Inflammatory macrophage treated with lipopolysaccharide for 4 hours (primary cell): ENCODE measurements at regions not wholly inside any gene's neighbourhood (a gene's known extent, or its start where the extent isn't known, plus 50 kb on each side); places are given as distances from the start of the nearest gene placed in this dataset.

Source experiments
- DNase-seq: peaks from one replicate; pipeline ENCODE4 v3.0.0-alpha.2; 2020

- DNase-seq: no peak
Observed at GRCh38 chr2:181114021-181114420, 133.6 kb downstream of the UBE2E3 start.

DNA sequence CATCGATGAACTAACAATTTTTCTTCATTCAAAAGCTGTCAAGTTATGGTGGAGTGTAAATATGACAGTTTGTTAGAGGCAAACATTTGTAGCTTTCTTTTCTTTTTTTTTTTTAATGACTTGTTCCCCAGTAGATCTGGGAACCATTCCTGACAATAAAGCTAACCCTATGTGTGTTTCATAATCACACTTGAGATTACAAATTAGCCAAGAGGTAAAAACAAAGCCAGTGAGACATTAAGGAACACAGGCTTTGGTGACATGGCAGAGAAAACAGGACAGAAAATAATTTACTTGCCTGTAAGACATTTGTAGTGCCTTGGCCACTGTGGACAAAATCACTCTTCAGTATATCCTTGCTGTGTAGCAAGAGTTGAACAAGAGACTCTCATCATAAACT, 135.9 kb downstream of the UBE2E3 start:
- no peak for DNase-seq

DNA sequence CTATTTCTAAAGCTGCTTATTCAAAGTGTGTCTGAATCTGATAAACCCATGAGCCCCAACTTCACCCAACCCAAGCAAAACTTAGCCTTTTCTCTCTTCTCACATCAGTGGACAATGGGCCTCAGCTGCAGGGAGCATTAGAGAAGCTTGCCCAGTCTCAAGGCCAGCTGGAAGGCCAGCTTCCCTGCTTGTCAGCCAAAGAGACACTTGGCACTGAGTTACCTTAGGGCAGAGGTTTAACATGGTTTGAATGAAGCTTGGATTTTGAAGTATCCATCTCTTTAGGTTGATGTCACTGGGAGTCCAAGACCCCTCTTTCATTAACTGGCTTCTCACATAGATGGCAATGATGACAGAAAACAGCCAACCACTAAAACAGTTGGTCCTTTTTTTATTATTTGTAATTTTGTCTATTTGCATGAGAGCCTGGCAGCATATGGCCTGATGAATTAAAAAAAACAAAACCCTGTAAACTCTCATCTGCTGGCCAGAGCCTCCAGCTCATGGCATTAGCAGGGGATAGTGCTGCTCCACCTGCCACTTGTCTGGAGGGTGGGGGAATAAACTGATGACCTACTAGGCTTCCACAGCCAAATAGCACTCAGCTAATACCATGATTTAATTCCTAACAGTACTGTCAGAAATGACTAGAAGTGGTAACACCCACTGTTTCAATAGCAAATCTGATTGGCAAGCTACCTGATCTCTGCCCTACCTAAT, 137.0 kb downstream of the UBE2E3 start:
- DNase-seq: no peak

- no peak for DNase-seq
Observed at GRCh38 chr2:181120625-181121024, 140.2 kb downstream of the UBE2E3 start.

GRCh38 chr2:181121996-181122395, 141.6 kb downstream of the UBE2E3 start:
- no peak for DNase-seq

GRCh38 chr2:181122601-181123000, 142.2 kb downstream of the UBE2E3 start:
- DNase-seq: no peak

DNA sequence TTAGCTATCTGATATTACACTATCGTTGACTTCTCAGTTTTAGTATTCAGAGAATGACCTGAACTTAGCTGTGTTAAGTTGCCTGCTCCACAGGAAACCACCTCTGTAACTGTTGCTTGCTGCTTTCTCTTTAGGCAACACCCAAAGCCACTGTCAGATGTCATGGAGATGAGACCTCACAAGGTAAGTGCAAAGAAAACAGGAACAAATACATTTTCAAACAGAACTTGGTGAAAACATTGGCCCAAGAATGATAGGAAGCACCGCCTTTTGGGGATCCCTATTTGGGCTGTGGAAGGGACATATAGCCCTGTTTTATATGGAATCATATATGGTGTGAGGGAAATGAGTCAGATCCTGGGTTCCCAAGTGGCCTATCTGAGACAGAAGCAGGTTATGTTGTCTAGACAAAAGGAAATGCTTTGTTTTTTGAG, 143.4 kb downstream of the UBE2E3 start:
- no peak for DNase-seq

DNA sequence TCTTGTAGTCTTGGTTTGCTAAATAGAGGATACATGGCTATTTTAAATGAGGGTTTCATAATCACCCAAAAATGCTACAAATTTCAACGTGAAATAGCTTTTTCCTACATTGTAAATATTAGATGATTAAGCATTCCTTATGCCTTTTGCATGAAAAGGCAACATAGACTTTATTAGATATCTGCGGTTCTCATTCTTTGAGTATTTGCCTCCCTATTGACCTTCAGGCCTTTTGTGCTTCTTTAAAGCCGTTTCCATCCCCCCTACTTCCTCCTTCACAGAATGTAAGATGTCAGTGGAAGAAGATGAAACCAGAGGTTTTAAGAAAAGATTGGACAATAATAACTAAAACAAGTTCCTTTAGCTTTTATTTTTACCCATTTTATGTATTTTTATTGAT, 144.1 kb downstream of the UBE2E3 start:
- DNase-seq: no peak

GRCh38 chr2:181125359-181125758, 145.0 kb downstream of the UBE2E3 start:
- DNase-seq: no peak

- DNase-seq: no peak
Observed at GRCh38 chr2:181126311-181126868, 146.0 kb downstream of the UBE2E3 start.

- no peak for DNase-seq
Observed at GRCh38 chr2:181128199-181128598, 147.8 kb downstream of the UBE2E3 start.

DNA sequence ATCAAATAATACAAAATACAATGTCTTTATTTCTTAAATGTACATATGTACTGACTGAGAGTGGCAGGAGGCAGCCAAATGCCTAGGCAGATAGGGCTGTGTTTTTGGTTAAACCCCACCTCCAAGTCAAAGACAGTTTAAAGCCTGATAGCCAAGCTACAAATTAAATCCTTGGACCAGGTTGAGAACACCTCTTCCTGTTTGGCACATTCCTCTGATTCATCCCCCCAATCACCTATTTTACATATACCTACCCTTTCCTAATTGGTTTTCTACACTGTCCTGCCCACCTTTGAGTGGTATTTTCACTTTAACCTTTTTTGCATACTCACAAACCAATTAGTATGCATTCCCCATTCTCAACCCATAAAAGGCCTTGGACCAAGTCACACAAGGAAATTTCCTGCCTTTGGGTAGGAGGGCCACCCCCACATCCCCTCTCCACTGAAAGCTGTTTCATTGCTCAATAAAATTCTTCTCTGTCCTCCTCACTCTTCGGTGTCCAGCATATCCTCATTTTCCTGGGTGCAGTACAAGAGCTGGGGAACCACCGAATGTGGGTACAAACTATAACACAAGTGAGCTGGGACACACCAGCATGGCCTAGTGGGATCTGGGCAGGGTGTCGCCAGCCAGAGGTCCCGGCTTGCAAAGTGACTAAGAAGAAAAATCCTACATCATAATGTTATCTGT, 149.1 kb downstream of the UBE2E3 start:
- DNase-seq: no peak

DNA sequence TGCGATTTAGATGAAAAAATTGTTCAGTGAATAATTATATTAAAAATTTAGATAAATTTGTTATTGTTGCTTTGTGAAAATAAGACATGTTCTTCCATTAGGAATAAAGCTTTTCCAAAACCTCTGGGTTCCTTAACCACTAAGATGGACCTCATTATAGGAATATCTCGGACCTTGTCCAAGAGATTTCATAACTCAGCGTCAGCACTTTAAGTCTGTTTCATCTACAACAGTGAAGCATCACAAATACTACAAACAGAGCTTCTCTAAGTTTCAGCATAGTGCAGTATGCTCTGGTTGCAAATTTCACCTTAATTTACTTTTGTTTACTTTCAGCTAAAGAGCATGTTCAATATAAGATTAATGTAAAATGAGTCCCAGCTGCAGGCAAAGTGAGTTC, 150.3 kb downstream of the UBE2E3 start:
- no peak for DNase-seq

- DNase-seq: peak; percentile 40
Observed at GRCh38 chr2:181131584-181131983, 151.2 kb downstream of the UBE2E3 start.

DNA sequence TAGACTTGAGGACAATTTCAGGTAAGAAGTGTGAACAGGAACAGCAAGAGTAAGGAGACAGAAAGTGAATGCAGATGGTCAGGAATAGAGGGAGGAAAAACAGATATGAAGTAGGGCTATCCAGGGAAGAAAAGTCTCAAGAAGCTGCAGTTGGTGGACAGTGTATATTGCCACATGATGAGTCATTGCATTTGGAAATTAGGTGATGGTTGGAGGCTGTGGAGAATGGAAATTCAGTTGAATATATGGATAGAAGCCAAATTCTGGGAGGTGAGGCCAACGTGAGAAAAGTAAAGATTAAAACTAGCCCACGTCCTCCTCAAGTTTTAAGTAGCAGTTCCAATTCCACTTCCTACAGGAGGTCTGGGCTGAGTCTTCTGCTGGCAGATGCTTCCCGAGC, 158.4 kb downstream of the UBE2E3 start:
- DNase-seq: peak; percentile 26

- DNase-seq: no peak
Observed at GRCh38 chr2:181139831-181140230, 159.4 kb downstream of the UBE2E3 start.

DNA sequence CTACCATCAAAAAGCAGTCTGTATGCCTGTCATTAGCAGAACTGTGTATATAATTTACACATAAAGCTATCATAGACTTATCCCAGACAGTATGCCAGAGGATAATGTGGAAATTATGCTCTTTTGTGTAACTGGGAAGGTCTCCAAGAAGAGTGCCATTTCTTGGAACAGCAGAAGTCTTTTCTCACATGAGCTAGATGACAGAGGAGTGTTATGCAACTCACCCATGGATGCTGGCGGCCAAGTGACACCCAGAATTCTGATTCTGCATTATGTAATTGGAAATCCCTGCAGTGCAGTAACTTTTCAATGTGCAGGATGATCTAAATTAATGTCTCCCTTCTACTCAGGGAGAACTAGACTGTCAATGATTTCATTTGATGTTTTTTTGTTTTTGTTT, 160.0 kb downstream of the UBE2E3 start:
- peak; percentile 83 for DNase-seq

GRCh38 chr2:181140928-181141327, 160.5 kb downstream of the UBE2E3 start:
- peak; percentile 15 for DNase-seq

DNA sequence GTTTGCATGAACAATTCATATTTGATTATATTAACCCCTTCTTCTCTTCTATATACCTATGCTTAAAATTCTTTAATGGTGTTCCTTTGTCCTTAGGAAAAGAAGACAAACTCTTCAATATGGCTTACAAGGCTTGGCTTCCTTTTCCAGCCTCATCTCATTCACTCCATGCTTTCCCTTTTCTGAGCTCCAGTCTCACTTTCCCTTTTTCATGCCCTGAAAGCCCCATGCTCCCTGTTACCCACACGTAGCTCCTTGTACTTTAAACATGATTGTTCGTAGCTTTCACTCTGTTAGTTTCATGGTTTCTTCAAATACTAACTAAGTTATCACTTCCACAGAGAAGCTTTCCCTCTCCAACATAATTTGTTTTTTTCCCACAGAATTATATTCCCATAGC, 161.3 kb downstream of the UBE2E3 start:
- DNase-seq: no peak

DNA sequence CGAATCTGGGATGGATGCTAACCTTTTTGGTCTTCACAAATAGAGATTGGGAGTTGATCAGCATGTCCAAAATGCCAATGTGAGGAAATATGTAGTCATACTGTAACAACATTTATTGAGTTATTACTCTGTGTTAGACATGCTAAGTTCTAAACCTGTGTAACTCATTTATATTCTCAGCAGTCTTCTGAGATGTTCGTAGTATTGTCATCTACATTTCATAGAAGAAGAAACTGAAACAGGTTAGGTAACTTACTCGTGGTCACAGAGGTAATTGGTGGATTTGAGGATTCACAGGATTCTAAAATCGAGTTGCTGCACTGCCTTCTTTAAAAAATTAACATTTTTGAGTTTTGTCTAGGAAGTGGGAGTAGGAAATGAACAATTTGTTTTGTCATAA, 162.1 kb downstream of the UBE2E3 start:
- DNase-seq: no peak

GRCh38 chr2:181143790-181144300, 163.4 kb downstream of the UBE2E3 start:
- DNase-seq: no peak

DNA sequence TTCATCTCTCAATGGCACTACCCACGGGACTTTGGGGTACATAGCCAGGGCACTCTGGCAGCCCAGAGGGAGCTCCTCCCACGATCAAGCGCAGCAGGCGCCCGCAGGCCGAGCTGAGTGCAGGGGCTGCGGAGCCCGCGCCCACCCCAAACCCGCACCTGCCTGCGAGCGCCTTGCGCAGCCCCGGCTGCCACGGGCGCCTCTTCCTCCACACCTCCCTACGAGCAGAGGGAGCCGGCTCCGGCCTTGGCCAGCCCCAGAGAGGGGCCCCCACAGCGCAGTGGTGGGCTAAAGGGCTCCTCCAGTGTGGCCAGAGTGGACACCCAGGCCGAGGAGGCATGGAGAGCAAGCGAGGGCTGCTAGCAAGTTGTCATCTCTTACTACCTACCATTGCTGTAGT, 165.2 kb downstream of the UBE2E3 start:
- DNase-seq: no peak

- no peak for DNase-seq
Observed at GRCh38 chr2:181146171-181146570, 165.8 kb downstream of the UBE2E3 start.

- DNase-seq: no peak
Observed at GRCh38 chr2:181149056-181149455, 168.7 kb downstream of the UBE2E3 start.
